Loucy (cell line): ENCODE measurements at regions not wholly inside any gene's neighbourhood (a gene's known extent, or its start where the extent isn't known, plus 50 kb on each side); places are given as distances from the start of the nearest gene placed in this dataset.

Source experiments
- CTCF ChIP-seq: fragments of 200-600 bp; sonication (generic); conservative IDR thresholded peaks from 2 replicates; pipeline ENCODE4 v1.5.1; 2014; ENCODE audit warnings: mild to moderate bottlenecking, antibody characterized with exemption, low read length
- EZH2phosphoT487 ChIP-seq: fragments of 200-600 bp; IDR thresholded peaks from 2 replicates; pipeline ENCODE4 v1.6.1; 2018; ENCODE audit warnings: antibody characterized with exemption, mild to moderate bottlenecking, moderate library complexity, borderline replicate concordance

GRCh38 chrX:121120690-121121605 lies 73.5 kb downstream of the GLUD2 start:
- TF ChIP-seq CTCF = no peak
- TF ChIP-seq EZH2phosphoT487 = no peak
